OCI-LY7 (cell line): ENCODE measurements at regions not wholly inside any gene's neighbourhood (a gene's known extent, or its start where the extent isn't known, plus 50 kb on each side); places are given as distances from the start of the nearest gene placed in this dataset.

Source experiments
- EZH2phosphoT487 ChIP-seq: fragments of 200-600 bp; sonication (generic); IDR thresholded peaks from 2 replicates; pipeline ENCODE4 v1.6.1; 2018; ENCODE audit warnings: low read depth, borderline replicate concordance, mild to moderate bottlenecking, mixed run types, antibody characterized with exemption, low read length, moderate library complexity, mixed read lengths
- TF ChIP-seq, protein P1 (sequence below): fragments of 200-600 bp; sonication (generic); conservative IDR thresholded peaks from 2 replicates; pipeline ENCODE4 v1.5.1; 2014; ENCODE audit warnings: mild to moderate bottlenecking, antibody characterized with exemption, low read length, moderate library complexity, mixed read lengths

DNA sequence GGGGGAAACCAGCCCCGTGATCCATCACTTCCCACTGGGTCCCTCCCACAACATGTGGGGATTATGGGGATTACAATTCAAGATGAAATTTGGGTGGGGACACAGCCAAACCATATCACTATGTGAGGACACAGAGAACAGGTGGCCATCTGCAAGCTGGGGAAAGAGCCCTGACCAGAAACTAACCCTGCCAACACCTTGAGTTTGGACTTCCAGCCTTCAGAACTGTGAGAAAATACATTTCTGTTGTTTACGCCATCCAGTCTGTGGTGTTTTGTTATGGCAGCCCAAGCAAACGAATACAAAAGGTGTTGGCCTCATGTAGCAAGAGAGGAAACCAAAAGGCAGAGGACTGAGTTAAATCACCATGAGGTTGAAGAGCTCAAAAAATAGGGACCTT lies 169.9 kb upstream of the TENM3 start:
- TF ChIP-seq, protein P1, sequence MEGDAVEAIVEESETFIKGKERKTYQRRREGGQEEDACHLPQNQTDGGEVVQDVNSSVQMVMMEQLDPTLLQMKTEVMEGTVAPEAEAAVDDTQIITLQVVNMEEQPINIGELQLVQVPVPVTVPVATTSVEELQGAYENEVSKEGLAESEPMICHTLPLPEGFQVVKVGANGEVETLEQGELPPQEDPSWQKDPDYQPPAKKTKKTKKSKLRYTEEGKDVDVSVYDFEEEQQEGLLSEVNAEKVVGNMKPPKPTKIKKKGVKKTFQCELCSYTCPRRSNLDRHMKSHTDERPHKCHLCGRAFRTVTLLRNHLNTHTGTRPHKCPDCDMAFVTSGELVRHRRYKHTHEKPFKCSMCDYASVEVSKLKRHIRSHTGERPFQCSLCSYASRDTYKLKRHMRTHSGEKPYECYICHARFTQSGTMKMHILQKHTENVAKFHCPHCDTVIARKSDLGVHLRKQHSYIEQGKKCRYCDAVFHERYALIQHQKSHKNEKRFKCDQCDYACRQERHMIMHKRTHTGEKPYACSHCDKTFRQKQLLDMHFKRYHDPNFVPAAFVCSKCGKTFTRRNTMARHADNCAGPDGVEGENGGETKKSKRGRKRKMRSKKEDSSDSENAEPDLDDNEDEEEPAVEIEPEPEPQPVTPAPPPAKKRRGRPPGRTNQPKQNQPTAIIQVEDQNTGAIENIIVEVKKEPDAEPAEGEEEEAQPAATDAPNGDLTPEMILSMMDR: no peak
- TF ChIP-seq EZH2phosphoT487: no peak
